ENCODE measurements at regions not wholly inside any gene's neighbourhood (a gene's known extent, or its start where the extent isn't known, plus 50 kb on each side); places are given as distances from the start of the nearest gene placed in this dataset.

- no peak for DNase-seq (ENCODE audit: low read depth in 2 of 2)
- no peak for TF ChIP-seq CTCF (IDR thresholded peaks at IDR 0.05; ENCODE audit: low read depth, low read length)
- H3K4me3 ChIP-seq (replicated peaks in 1 of 2; ENCODE audit: low read depth in 2 of 2, low read length in 2 of 2): no peak overlapping the region
These were observed 514.1 kb downstream of the TENT5A start for GRCh38 chr6:81238390-81238789.

GRCh38 chr6:81237226-81237625, 515.3 kb downstream of the TENT5A start:
- DNase-seq (ENCODE audit: low read depth in 2 of 2): peak in 1 of 2 donors; percentile 30
- H3K4me3 ChIP-seq (replicated peaks in 1 of 2; ENCODE audit: low read depth in 2 of 2, low read length in 2 of 2): no peak overlapping the region
- no peak for TF ChIP-seq CTCF (IDR thresholded peaks at IDR 0.05; ENCODE audit: low read depth, low read length)

DNA sequence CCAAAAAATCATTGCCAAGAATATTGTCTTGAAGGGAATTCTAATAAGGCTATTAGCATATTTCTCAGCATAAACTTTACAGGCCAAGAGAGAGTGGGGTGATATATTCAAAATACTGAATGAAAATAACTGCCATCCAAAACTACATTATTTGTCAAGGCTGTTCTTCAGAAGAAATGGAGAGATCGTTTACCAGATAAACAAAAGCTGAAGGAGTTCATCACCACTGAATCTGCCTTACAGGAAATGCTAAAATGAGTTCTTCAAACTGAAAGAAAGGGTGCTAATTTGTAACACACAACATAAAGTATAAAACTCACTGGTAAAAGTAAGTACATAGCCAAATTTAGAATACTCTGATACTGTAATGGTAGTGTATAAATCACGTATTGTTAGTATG, 517.0 kb downstream of the TENT5A start:
- no peak for TF ChIP-seq CTCF (IDR thresholded peaks at IDR 0.05; ENCODE audit: low read depth, low read length)
- no peak for DNase-seq (ENCODE audit: low read depth in 2 of 2)
- no peak overlapping the region for H3K4me3 ChIP-seq (replicated peaks in 1 of 2; ENCODE audit: low read depth in 2 of 2, low read length in 2 of 2)

- DNase-seq (ENCODE audit: low read depth in 2 of 2): no peak
- TF ChIP-seq CTCF (IDR thresholded peaks at IDR 0.05; ENCODE audit: low read depth, low read length): no peak
- H3K4me3 ChIP-seq (replicated peaks in 1 of 2; ENCODE audit: low read depth in 2 of 2, low read length in 2 of 2): no peak overlapping the region
These were observed 518.5 kb downstream of the TENT5A start for GRCh38 chr6:81233990-81234389.

DNA sequence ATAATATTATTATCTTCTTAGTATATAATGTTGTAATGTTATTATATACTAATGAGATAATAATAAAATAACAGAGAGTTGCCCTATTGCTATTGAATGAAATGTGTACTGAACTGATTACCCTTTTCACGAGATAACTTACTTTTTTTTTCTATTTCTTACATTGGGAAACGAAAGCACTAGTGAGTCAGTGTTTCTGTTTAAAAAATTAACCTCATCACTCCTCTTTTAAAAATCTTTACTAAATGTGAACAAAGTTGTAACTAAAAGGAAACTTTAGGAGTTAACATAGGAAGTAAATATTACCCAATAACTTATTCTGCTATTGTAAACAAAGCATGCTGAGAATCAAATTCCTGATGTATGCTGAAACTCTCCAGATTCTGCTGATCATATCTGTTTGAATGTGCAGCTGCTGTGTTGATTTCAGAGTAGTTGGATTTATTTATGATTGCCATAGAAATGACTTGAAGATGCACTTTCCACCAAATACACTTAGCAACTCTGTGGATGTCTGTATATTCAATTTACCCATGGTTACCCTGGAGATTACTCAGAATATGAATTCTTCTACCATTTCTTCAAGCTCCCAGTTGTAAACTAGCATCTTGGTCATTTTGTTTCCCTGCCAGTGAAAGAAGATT, 523.4 kb downstream of the TENT5A start:
- H3K4me3 ChIP-seq (replicated peaks in 1 of 2; ENCODE audit: low read depth in 2 of 2, low read length in 2 of 2): no peak overlapping the region
- no peak for TF ChIP-seq CTCF (IDR thresholded peaks at IDR 0.05; ENCODE audit: low read depth, low read length)
- DNase-seq (ENCODE audit: low read depth in 2 of 2): peak; percentile 62 to 68

DNA sequence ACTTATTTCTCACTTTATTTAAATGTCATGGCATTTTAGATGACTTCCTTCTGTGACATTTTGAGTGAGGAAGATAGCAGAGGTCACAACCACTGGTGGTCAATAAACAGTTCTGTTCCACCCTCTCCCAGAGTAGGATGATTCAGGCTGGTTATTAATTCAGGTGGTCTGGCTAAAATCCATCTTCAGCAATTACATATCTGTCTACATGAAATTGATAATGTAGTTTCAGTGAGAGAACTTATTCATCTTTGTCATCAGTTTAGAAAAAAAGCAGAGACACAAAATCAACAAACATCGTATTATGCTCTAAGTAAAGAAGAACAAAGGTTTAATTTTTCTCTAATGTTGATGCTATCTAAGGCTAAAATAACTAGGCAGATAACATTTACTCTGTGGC, 525.5 kb downstream of the TENT5A start:
- no peak overlapping the region for H3K4me3 ChIP-seq (replicated peaks in 1 of 2; ENCODE audit: low read depth in 2 of 2, low read length in 2 of 2)
- no peak for DNase-seq (ENCODE audit: low read depth in 2 of 2)
- TF ChIP-seq CTCF (IDR thresholded peaks at IDR 0.05; ENCODE audit: low read depth, low read length): no peak

DNA sequence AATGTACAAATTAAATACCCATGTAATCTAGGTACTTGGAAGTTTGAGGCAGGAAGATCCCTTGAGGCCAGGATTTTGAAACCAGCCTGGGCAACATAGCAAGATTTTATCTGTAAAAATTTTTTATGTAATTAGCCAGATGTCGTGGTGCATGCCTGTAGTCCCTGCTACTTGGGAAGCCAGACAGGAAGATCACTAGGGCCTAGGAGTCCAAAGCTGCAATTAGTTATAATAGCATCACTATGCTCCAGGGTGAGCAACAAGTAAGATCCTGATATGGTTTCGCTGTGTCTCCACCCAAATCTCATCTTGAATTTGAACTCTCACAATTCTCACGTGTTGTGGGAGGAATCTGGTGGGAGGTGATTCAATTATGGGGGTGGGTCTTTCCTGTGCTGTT, 535.8 kb downstream of the TENT5A start:
- DNase-seq (ENCODE audit: low read depth in 2 of 2): no peak
- TF ChIP-seq CTCF (IDR thresholded peaks at IDR 0.05; ENCODE audit: low read depth, low read length): no peak
- no peak overlapping the region for H3K4me3 ChIP-seq (replicated peaks in 1 of 2; ENCODE audit: low read depth in 2 of 2, low read length in 2 of 2)

Measured in cardiac fibroblast (primary cell).